ENCODE measurements at regions not wholly inside any gene's neighbourhood (a gene's known extent, or its start where the extent isn't known, plus 50 kb on each side); places are given as distances from the start of the nearest gene placed in this dataset.

GRCh38 chr20:10828180-10828579 lies 154.4 kb upstream of the JAG1 start:
- TF ChIP-seq JUND (IDR thresholded peaks at IDR 0.05) (no peak), FOSL1 (IDR thresholded peaks at IDR 0.05; ENCODE audit: low read depth) (no peak), SIN3A (IDR thresholded peaks at IDR 0.05; ENCODE audit: low read depth) (no peak), CTCF (IDR thresholded peaks at IDR 0.05 in 2 of 3, conservative IDR thresholded peaks at IDR 0.05 in 1 of 3; ENCODE audit: borderline replicate concordance in 1 of 3, insufficient read depth in 1 of 3, low read depth in 2 of 3, low read length in 2 of 3) (no peak), POLR2A (IDR thresholded peaks at IDR 0.05; ENCODE audit: borderline replicate concordance, extremely low read depth, insufficient read depth, insufficient read length) (no peak), CEBPB (IDR thresholded peaks at IDR 0.05; ENCODE audit: low read depth) (no peak), EZH2phosphoT487 (IDR thresholded peaks at IDR 0.05; ENCODE audit: borderline replicate concordance) (no peak), ZNF274 (IDR thresholded peaks at IDR 0.05; ENCODE audit: low read depth, low read length) (no peak), CBX3 (IDR thresholded peaks at IDR 0.05; ENCODE audit: low read depth) (no peak), ZBTB33 (IDR thresholded peaks at IDR 0.05; ENCODE audit: extremely low read depth, insufficient replicate concordance, low read length) (no peak)
